ENCODE measurements at regions not wholly inside any gene's neighbourhood (a gene's known extent, or its start where the extent isn't known, plus 50 kb on each side); places are given as distances from the start of the nearest gene placed in this dataset.

DNA sequence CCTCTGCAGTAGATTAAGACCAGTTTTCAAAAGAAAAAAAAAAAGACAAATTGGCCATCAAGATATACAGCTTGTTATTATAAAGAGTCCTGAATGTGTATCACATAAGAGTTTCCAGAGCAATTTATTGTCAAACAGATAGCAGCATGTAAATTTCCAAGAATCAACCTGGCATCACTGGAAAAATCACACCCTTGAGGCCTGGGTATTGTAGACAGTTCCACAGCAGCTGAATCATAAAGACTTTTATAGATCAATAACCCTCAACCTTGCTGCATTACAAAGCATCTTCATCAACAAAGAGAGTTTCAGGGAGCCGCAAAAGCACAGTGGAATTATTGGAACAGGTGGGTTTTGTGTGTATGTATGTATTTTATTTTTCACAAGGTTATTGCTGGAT is 94.6 kb upstream of the LRIG3 start:
- FAIRE-seq, result no peak

DNA sequence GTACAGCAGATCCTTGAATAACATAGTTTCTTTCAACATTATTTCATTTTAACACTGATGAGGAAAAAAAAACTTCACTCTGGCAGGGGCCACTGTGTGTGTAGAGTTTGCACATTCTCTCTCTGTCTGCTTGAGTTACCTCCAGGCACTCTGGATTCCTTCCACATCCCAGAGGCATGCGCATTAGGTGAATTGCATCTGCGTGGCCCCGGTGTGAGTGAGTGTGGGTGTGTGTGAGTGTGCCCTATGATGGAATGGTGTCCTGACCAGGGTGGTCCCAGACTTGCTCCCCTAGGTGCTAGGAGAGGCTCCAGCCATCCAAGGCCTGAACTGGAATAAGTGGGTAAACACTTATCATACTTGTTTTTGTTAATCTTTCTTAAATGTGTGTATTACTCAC is 90.6 kb upstream of the LRIG3 start:
- DNase-seq (ENCODE audit: insufficient read length, low spot score) (no peak), FAIRE-seq (no peak)

More for the DNA sequence above, 94.6 kb upstream of the LRIG3 start:
- DNase-seq (ENCODE audit: insufficient read length, low spot score), result no peak

GRCh38 chr12:59010118-59010517 is 89.8 kb upstream of the LRIG3 start:
- DNase-seq (ENCODE audit: insufficient read length, low spot score) (no peak), FAIRE-seq (no peak)

DNA sequence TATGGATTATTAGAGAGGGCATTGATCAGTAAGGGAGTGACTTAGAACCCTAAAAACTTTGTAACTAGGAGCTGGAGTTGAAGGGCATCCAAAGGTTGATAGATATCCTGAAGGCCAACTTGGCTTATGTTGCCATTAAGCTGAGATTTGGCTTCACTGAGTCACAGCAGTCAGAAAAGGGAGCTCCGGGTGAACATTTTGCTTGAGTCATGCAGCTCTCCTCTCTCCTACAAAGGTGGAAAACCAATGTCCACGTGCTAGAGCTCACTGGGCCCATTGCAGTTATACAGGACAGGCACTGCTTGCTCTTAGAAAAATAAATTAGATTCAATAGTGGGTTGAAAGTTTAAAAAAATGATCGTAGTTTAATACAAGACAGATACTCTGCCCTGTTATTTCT is 87.3 kb upstream of the LRIG3 start:
- DNase-seq (ENCODE audit: insufficient read length, low spot score) (no peak), FAIRE-seq (no peak)

GRCh38 chr12:59005193-59005955 is 85.1 kb upstream of the LRIG3 start:
- FAIRE-seq (no peak), DNase-seq (ENCODE audit: insufficient read length, low spot score) (no peak)

DNA sequence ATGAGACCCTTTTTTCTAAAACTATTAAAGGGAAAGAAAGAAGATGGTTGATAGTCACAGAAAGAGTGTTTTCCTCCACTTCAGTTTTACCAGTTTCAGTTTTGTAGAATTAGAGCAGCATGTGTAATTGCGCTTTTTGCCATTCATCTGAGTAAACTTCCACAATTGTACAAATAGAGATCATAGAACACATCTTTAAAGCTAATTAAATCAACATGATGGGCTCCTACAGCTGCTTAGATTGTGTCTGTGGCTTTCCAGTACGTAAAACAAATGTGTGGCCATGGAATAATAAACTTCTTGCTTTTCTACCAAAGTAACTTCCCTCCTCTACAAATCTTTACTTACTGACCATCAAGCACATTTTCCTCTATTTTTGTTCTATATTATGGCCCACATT is 84.2 kb upstream of the LRIG3 start:
- FAIRE-seq (no peak), DNase-seq (ENCODE audit: insufficient read length, low spot score) (no peak)

DNA sequence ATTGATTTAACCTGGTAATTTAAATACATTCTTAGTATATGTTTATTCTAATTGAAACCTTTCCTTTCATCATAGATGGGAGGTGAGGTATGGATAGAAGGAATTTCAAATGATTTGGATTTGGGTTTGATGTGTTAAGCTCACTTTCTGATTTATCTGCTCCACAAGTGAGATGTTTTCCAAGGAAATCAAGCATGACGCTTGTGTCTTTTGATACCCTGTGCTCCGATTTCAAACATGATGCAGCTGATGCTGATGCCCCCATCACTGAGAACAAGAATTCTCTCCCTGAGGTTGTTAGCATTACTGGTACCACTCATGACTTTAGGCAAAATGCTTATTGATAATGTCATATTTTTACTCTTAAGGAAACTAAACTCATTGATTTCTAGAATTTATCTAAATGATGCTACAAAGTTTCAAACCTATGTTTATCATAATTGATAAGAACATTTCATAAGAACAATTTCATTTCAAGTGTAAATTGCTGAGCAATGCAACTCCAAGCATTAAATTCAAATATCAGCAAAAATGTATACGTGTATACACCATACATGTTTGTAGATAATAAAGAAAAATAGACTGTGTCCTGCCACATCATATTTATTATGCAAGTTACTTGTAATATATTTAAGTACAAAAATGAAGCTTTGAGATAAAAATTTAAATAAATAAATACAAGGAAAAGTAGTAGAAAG is 75.5 kb upstream of the LRIG3 start:
- no peak for DNase-seq (ENCODE audit: insufficient read length, low spot score)
- no peak for FAIRE-seq

GRCh38 chr12:58988643-58989344 is 68.5 kb upstream of the LRIG3 start:
- FAIRE-seq (no peak), DNase-seq (ENCODE audit: insufficient read length, low spot score) (no peak)

- FAIRE-seq, result no peak
- DNase-seq (ENCODE audit: insufficient read length, low spot score), result no peak
These were observed 61.7 kb upstream of the LRIG3 start for GRCh38 chr12:58981961-58982360.

DNA sequence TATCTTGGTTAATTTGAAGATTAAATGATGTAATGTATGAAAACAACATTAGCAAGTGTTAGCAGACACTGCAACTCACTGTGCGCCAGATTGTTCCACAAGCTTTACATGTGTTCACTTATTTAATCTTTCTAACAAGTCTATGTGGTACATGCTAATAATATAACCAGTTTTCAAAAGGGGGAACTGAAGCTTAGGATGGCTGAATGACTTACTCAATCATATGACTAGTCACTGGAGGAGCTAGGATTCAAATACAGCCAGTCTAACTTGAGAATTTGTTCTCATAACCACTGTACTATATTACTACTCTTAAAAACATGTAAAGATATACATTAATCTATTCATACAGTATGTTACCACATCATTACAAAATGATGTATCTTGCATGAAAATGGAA is 60.5 kb upstream of the LRIG3 start:
- FAIRE-seq, result no peak
- DNase-seq (ENCODE audit: insufficient read length, low spot score), result no peak

- no peak for FAIRE-seq
- no peak for DNase-seq (ENCODE audit: insufficient read length, low spot score)
These were observed 58.4 kb upstream of the LRIG3 start for GRCh38 chr12:58978717-58979116.

DNA sequence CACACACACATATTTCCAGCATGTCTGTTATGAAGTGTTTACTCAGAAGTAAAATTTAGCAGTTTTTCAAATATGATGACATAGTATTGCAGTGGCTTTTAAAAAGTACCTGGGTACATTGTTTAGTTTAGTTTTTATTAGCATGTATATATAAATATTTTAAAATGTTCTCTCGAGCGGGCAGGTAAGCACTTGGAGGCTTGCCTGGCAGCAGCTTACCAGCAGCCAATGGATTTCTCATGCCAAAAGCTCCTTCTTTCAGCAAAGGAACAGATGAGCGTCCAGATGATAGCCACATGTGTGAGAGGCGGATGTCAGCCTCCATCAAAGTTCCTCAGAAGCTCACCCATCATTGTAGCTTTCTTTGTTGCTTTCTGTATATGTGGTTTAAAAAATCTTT is 57.2 kb upstream of the LRIG3 start:
- FAIRE-seq (no peak), DNase-seq (ENCODE audit: insufficient read length, low spot score) (no peak)

- FAIRE-seq, result peak; percentile 26
- no peak for DNase-seq (ENCODE audit: insufficient read length, low spot score)
These were observed 55.8 kb upstream of the LRIG3 start for GRCh38 chr12:58976146-58976545.
